HL-60 (cell line): ENCODE measurements at regions not wholly inside any gene's neighbourhood (a gene's known extent, or its start where the extent isn't known, plus 50 kb on each side); places are given as distances from the start of the nearest gene placed in this dataset.

Experiments
- CTCF ChIP-seq: IDR thresholded peaks from one replicate; pipeline ENCODE4 v1.5.1; 2011; ENCODE audit warnings: low read length, control low read depth, inconsistent platforms; ENCODE audit not compliant: insufficient read depth
- POLR2AphosphoS5 ChIP-seq: IDR thresholded peaks from 2 replicates; pipeline ENCODE4 v1.6.1; 2012; ENCODE audit warnings: low read depth
- REST ChIP-seq: IDR thresholded peaks from 2 replicates; pipeline ENCODE4 v1.6.1; 2012; ENCODE audit warnings: low read depth; ENCODE audit not compliant: insufficient replicate concordance

GRCh38 chr3:161990036-161990435 lies 493.4 kb downstream of the OTOL1 start:
- TF ChIP-seq POLR2AphosphoS5 (no peak), CTCF (no peak), REST (no peak)
